ENCODE measurements at regions not wholly inside any gene's neighbourhood (a gene's known extent, or its start where the extent isn't known, plus 50 kb on each side); places are given as distances from the start of the nearest gene placed in this dataset.

GRCh38 chr12:115478505-115478904, 794.5 kb upstream of the TBX3 start:
- no peak for TF ChIP-seq CTCF (IDR thresholded peaks at IDR 0.05)
- no peak for TF ChIP-seq POLR2A (IDR thresholded peaks at IDR 0.05)

Data from upper lobe of left lung (tissue), 4 donors.